GM21360 (cell line): ENCODE measurements at regions not wholly inside any gene's neighbourhood (a gene's known extent, or its start where the extent isn't known, plus 50 kb on each side); places are given as distances from the start of the nearest gene placed in this dataset.
"Not testable (repeated sequence)": the region's sequence is repeated elsewhere in the genome, so short reads cannot be mapped to it uniquely, and the experiment has no call there.

Experiments
- ATAC-seq: cut with Tn5 transposase; IDR thresholded peaks from one replicate; pipeline ENCODE4 v1.9.1; 2021; ENCODE audit warnings: mild to moderate bottlenecking, moderate library complexity; ENCODE audit not compliant: unreplicated experiment

DNA sequence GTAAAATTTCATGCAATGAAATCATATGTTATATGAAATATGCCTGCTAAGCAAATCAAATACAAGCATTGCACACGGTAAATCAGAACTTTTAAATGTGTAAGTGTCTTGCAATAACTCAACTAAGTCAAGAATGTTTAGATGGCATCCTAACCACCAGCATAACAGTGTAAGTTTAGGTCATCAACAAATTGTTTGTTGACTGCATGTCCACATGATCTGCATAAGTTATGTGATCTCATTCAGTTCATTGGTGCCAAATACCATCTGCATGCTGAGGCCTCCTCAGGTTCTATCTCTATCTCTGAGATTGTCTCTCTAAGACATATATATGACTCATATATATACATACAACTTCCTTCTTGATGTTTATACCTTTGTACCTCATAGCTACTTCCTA is 159.6 kb upstream of the STK32A start:
- no peak for ATAC-seq

- ATAC-seq, result no peak
Observed at GRCh38 chr5:147080391-147080790, 154.4 kb upstream of the STK32A start.

DNA sequence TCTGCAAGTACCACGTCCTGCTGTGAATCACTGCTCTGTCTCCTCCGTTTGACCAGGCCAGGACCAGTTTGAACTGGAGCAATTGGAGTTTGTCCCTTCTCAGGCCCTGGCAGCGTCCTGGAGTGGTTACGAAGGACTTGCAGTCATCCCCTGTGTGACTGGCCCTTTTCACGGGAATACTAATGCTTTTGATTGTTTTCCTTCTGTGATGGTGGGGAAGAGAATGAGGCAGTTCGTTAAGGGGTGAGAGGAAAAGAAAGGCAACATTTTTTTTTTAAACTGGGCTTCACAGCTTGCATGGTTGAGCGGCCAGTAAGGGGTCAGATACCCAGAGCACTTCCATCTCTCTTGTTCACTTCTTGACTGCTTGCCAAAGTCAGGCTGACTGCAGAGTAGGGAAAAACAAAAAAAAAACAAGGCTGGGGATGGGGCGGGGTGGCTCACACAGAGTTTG is 153.5 kb upstream of the STK32A start:
- no peak for ATAC-seq

GRCh38 chr5:147084702-147085101 is 150.1 kb upstream of the STK32A start:
- no peak for ATAC-seq

- ATAC-seq, result no peak
Observed at GRCh38 chr5:147085409-147085808, 149.4 kb upstream of the STK32A start.

- no peak for ATAC-seq
Observed at GRCh38 chr5:147092044-147092443, 142.8 kb upstream of the STK32A start.

DNA sequence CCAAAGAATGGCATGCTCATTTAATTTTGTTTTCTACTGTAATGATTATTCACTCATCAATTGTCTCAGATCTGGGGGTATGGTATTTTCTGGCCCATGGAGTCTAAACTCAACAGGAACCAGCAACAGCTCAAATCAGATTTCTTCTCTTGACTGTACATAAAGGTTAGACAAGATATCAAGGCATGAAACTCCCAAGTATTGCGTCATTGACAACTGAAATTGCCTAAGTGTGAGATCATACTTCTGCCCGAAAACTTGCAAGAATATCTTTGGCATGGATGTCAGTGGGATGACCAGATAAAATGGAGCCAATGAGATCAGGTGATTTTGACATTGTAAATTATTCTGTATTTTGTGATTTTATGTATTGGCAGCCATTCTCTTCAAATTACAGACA is 141.7 kb upstream of the STK32A start:
- ATAC-seq, result no peak

- no peak for ATAC-seq
Observed at GRCh38 chr5:147095740-147096139, 139.1 kb upstream of the STK32A start.

GRCh38 chr5:147098233-147098790 is 136.5 kb upstream of the STK32A start:
- no peak for ATAC-seq

DNA sequence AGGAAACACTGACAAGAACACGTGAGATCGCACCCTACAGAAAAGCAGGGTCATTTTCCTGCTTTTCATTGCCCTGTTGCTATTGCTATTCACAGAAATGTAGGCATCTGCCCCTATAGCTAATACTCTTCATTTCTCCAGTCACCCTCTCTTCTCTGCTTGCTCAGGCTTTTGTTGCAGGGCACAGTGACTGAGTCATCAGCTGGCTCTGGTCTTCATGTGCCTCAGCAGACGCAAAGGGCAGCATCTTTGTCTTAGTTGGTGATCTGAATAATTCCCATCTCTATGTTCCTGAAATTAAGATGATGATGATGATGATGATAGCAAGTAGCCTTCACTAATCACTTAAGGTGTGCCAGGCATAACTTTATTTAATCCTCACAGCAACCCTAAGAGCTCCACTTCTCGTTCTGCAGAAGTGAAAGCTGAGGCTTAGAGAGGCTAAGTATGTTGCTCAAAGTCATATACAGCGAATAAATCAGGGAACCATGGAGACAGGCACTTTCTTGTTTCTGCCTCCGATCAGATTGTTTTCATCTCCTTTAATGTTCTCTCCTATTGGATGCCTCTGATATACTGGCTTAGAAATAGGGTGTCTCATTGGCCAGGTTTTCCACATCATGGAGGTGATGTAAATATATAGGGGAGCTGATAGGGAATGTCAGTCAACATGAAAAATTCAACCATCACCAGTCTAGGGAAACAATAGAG is 133.0 kb upstream of the STK32A start:
- ATAC-seq, result no peak

DNA sequence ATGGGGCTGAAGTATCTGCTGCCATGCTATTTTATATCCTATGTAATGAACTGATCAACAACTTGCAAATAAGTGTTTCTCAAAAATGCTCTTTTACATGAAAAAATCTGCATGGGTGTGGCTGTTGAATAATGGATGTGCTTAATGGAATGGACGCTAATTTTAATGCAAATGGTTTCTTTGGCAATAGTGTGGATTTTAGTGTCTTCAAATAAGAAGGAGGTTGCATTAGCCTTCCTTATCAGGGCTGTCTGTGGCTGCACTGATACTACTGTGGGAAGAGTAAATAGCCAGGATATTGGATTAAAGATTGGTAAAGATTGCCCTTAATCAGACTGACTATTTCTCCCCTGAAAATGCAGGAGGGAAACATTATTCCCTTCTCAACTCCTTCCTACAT is 121.9 kb upstream of the STK32A start:
- no peak for ATAC-seq

DNA sequence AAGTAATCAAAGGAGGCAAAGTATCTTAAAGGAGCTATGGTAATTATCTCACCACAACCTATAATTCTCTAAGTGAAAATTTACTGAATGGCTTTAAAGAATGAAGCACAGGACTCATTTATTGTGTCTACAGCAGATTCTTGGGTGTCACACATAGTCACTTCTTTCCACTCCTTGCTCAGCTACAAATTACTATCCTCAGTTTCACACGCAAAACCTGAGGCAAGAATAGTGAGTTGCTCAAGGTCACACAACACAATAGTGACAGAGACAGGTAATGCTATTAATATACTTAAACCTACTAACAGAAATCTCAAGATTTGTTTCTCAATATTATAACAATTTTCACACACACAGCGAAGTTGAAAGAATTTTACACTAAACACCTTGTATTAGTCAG is 120.9 kb upstream of the STK32A start:
- ATAC-seq, result no peak

DNA sequence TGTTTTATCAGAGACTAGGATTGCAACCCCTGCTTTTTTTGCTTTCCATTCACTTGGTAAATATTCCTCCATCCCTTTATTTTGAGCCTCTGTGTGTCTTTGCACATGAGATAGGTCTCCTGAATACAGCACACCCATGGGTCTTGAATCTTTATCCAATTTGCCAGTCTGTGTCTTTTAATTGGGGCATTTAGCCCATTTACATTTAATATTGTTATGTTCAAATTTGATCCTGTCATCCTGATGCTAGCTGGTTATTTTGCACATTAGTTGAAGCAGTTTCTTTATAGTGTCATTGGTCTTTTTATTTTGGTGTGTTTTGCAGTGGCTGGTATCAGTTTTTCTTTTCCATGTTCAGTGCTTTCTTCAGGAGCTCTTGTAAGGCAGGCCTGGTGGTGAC is 95.1 kb upstream of the STK32A start:
- not testable (repeated sequence) for ATAC-seq

- ATAC-seq, result no peak
Observed at GRCh38 chr5:147140558-147140957, 94.3 kb upstream of the STK32A start.

DNA sequence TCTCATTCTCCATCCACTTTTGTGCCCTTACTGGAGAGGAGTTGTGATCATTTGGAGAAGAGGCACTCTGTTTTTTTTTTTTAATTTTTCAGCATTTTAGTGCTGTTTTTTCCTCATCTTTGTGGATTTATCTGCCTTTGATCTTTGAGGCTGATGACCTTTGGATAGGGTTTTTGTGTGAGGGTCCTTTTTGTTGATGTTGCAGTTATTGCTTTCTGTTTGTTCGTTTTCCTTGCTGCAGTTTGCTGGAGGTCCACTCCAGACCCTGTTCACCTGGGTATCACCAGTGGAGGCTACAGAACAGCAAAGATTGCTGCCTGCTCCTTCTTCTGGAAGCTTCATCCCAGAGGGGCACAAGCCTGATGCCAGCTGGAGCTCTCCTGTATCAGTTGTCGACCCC is 93.2 kb upstream of the STK32A start:
- ATAC-seq, result not testable (repeated sequence)

DNA sequence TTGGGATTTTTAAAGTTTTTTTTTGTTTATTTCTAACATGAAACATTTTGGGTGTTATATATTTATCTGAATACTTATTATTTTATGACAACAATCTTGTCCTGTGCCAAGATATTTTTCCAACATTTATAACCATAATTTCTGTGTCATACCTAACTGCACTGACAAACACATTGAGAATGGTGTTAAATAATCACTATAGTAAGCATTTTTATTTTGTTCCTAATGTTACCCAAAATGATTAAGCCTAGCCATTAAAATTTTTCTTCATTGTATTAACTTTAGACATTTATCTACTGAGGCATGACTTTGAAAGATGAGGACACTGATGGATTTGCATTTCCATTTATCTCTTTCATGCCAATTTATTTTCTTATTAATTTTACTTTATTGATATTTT is 91.6 kb upstream of the STK32A start:
- ATAC-seq, result no peak

DNA sequence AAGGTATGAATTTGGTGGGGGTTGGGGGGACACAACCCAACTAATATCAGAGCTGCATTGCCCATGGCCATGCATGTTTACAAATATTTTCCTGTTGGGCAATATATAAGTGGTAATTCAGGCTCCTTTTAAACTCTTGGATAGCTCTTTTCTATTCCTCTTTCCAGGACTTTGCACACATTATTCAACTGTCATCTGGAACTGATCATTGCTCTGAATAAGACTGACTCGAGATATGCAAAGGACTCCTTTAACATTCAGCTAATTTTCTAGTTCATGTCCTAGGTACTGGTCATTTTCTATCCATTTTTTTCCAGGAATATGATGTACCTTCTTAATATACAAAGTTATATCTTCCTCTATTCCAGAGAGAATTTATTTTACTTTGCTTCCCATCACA is 89.5 kb upstream of the STK32A start:
- no peak for ATAC-seq

- ATAC-seq, result no peak
Observed at GRCh38 chr5:147148715-147149114, 86.1 kb upstream of the STK32A start.

GRCh38 chr5:147152086-147152485 is 82.7 kb upstream of the STK32A start:
- no peak for ATAC-seq

DNA sequence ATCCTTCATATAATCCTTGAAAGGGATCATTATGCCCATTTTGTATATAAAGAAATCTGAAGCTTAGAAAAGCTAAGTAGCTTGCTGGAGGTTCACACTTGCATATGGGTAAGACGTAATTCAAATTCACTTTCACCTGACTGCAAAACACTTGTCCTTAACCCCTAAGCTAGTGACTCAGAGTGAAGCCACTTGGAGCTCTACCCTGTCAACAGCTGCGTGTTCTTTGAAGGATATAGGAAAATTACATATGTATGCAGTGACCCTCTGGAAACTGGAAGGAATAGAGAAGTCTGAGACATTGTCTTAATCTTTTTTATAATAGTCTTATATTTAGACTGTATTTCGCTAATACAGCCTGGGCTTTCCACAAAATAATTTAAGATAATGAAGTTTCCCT is 80.0 kb upstream of the STK32A start:
- ATAC-seq, result no peak

DNA sequence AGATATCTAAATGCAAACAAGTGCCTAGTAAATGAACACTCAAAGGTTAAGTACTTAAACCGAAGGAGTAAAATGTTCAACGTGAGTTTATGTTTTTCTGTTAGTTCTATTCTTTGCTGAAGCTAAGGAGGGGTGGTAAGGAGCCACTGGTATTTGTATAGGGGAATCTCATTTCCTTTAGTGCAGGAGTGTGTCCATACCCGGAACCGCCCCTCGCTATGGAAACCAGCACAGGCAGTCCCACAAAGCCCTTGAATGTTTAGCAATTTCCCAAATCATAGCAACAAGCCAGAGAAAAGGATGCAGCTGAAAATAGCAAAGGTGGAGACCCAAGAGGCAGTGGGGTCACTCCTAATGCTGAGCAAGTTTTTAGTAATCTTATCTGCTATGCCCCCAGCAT is 78.8 kb upstream of the STK32A start:
- no peak for ATAC-seq

GRCh38 chr5:147160902-147161700 is 73.7 kb upstream of the STK32A start:
- no peak for ATAC-seq
